ENCODE measurements at regions not wholly inside any gene's neighbourhood (a gene's known extent, or its start where the extent isn't known, plus 50 kb on each side); places are given as distances from the start of the nearest gene placed in this dataset.
"Not testable (repeated sequence)": the region's sequence is repeated elsewhere in the genome, so short reads cannot be mapped to it uniquely, and the experiment has no call there.

DNA sequence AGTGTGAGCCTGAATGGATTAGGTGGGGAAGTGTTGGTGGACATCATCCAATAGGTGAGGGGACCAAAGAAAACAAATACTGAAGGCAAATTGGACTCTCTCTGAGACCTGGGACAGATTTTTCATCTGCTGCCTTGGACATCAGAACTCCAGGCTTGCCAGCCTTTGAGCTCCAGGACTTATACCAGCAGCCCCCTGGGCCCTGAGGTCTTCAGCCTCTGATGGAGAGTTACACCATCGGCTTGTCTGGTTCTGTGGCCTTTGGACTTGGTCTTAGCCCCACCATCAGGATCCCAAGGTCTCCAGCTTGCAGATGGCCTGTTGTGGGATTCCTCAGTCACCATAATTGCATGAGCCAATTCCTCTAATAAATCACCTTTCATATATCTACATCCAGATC lies 80.8 kb upstream of the SLC8A3 start:
- no peak for DNase-seq

DNA sequence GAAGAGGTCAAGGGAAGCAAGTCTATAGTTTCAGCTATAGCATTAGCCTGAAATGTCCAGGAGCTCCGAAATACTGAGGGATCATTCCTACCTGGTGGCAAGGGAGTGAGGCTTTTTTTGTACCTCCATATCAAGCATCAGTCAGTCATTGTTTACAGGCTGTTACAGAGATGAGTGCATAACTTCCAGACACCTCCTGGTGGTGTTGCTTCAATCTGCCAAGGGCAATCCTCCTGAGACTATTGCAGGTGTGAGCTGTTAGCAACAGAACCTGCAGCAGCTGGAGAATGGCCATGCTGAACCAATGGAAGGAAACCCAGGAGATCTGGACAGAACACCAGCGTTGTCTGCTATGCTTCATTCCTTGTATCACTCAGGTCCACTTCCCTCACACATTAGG lies 80.0 kb upstream of the SLC8A3 start:
- no peak for DNase-seq

DNA sequence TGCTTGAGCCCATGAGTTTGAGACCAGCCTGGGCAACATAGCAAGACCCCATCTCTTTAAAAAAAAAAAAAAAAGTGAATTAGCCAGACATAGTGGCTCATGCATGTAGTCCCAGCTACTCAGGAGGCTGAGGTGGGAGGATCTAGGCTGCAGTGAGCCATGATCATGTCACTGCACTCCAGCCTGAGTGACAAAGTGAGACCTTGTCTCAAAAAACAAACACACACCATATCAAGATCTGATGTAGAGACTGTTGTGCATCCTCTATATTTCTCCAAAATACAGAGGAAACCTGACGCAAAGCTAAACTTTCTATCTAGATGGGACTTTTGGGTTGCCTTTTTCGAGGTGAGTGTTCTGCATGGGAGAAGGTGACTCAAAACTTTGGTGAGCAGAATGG lies 77.4 kb upstream of the SLC8A3 start:
- DNase-seq: no peak

DNA sequence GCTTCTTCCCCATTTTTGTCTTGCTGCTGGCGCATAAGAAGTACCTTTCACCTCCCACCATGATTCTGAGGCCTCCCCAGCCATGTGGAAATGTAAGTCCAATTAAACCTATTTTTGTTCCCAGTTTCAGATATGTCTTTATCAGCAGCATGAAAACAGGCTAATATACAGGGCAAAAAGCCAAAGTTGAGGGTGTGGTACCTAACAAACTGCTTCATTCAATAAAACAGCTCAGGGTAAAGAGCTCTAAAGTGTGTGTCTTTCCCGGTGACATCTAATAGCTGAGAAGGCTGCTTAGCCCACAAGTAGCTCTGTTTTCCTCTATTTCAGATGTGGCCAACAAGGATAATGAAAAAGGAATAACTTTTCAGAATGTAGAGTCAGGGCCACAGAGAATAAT lies 76.7 kb upstream of the SLC8A3 start:
- no peak for DNase-seq

DNA sequence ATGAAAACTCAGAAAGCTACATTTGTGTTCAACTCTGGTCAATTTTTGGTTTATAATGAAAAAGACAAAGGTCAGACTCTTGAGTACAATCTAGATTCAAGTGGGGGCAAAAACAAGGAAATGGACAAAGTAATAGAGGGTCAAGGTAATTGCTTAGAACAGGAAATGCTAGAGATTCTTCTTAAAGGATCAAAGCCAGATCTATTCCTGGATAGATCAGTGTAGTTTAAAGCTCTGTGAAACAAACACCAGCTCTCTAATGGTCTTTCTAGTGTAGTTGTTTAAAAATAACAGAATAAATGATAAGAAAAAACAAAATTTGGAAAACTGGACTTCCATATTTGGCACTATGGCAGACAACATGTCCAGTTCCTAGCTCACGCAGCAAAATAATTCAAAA lies 70.7 kb upstream of the SLC8A3 start:
- no peak for DNase-seq

DNA sequence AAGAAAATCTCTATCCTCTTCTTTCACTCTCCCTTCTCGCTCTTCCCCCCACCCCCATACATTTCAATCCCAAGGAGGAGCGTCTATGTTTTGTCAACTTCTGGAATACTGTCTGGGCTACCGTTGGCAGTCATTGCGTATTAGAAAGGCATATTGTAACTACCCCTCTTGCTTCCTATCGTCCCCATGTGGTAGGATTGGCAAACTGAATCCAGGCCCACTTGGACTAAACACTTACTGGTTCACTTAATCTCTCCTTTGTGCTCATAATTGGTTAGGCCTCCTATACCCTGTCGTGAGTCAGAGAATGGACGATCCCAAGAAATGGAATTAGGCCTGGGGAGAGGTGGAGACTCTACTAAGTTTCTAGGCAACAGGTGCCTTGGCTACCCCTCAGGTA lies 68.8 kb upstream of the SLC8A3 start:
- no peak for DNase-seq

DNA sequence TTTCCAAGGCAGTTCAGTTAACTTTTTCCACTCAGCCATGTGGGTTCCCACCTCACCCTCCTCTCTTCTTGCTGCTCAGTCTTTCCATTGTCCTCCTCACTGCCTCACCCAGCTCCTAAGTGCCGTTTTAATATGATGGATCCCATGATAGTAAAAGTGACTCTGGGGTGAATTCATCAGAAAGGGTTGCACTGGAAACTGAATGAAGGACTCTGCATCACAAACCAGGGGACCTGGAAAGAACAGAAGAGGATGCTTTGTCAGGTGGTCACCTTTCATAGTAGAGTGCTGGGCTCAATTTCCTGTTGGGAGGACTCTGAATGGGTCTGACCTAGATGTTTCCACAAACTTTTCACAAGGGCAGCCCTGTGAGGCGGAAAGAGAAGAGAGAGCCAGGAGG lies 67.8 kb upstream of the SLC8A3 start:
- DNase-seq: no peak

DNA sequence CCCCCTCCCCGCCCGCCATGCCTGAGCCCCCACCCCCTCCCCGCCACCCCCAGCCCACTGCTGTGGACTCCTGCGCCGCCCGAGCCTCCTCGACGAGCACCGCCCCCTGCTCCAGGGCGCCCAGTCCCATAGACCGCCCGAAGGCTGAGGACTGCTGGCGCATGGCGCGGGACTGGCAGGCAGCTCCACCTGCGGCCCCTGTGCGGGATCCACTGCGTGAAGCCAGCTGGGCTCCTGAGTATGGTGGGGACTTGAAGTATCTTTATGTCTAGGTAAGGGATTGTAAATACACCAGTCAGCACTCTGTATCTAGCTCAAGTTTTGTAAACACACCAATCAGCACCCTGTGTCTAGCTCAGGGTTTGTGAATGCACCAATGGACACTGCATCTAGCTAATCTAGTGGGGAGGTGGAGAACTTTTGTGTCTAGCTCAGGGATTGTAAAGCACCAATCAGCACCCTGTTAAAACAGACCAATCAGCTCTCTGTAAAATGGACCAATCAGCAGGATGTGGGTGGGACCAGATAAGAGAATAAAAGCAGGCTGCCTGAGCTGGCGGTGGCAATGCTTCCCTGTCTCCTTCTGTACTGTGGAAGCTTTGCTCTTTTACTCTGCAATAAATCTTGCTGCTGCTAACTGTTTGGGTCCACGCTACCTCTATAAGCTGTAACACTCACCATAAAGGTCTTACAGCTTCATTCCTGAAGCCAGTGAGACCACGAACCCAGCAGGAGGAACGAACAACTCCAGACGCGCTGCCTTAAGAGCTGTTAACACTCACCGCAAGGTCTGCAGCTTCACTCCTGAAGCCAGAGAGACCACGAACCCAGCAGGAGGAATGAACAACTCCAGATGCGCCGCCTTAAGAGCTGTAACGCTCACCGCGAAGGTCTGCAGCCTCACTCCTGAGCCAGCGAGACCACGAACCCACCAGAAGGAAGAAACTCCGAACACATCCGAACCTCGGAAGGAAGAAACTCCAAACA lies 66.6 kb upstream of the SLC8A3 start:
- peak; percentile 16 for DNase-seq

DNA sequence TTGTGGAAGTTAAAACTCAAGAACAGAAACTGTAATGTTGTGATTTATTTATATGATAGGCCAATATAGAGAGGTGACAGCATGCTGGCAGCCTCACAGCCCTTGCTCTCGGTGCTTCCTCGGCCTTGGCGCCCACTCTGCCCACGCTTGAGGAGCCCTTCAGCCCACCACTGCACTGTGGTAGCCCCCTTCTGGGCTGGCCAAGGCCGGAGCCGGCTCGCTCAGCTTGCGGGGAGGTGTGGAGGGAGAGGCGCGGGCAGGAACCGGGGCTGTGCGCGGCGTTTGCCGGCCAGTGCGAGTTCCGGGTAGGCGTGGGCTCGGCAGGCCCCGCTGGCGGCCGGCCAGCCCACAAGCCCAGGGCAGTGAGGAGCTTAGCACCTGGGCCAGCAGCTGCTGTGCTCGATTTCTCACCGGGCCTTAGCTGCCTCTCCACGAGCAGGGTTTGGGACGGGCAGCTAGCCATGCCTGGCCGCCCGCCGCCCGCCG lies 65.8 kb upstream of the SLC8A3 start:
- DNase-seq: peak; percentile 12

DNA sequence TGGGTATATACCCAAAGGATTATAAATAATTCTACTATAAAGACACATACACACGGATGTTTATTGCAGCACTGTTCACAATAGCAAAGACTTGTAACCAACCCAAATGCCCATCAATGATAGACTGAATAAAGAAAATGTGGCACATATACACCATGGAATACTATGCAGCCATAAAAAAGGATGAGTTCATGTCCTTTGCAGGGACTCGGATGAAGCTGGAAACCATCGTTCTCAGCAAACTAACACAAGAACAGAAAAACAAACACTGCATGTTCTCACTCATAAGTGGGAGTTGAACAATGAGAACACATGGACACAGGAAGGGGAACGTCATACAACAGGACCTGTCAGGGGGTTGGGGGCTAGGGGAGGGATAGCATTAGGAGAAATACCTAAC lies 64.8 kb upstream of the SLC8A3 start:
- DNase-seq: not testable (repeated sequence)

DNA sequence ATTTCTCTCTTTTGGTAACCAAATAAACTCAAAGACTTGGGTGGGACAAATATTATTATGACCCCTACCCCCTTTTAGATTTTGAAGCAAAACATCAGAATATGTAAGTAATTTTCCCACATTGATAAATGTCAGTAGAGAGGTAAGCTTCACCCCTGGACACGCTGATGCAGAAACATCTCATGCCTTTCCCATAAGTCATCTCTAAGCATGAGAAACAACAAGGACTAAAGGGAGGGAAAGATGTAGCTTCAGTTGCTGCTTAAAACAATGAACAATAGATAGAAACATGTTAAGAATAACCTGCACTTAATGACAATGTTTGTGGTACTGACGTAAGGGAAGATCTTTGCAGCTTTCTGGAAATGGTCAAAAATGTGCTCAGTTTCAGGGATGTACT lies 56.3 kb upstream of the SLC8A3 start:
- no peak for DNase-seq

DNA sequence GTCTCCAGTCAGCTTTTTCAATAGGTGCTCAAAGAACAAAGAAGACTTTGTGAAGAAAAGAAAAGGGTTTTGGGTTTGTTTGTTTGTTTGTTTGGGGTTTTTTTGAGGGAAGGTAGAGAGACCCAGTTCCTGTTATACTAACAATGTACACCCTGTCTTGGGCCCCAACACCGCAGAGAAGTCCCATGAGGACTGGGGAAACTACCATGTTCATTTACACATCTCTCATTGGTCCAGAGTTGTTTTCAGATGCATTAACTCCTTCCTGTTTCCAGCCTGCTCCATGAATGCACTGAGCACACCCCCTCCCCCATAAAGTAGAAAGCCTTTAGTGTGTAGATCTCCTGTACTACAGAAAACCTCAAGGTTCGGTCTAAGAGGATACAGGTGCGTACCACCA lies 51.1 kb upstream of the SLC8A3 start:
- no peak for DNase-seq

DNA sequence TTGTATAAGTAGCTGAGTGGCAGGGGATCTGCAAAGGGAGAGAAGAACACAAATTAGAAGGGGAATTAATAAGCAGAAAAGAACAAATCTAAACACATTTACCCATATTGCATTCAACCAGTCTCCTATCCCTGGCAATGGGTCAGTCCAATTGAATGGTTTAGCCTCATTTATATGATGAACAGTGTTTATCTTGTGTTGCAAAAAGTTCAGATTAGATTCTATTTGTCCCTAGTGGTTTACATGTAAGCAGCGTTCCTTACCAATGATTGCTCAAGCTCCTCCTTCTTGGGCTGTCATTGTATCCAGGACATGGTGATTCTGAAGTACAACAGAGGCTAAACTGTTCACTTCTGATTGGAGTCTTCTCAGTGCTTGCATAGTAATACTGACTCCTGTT lies 49.9 kb upstream of the SLC8A3 start:
- not testable (repeated sequence) for DNase-seq

All from fibroblast of skin of scalp (primary cell).